Heart right ventricle (tissue), 16 donors: ENCODE measurements at regions not wholly inside any gene's neighbourhood (a gene's known extent, or its start where the extent isn't known, plus 50 kb on each side); places are given as distances from the start of the nearest gene placed in this dataset.

Experiments used
- ATAC-seq, 8 donors: fragments of 200-7000 bp; cut with Tn5 transposase; one replicate each; pipeline ENCODE4 v1.9.1; 2020; ENCODE audit warnings: mild to moderate bottlenecking in 8 of 8, moderate library complexity in 8 of 8, moderate number of reproducible peaks in 1 of 8
- DNase-seq, 2 donors: peaks; one replicate each; pipeline ENCODE4 v3.0.0-alpha.2; 2020
- H3K27ac ChIP-seq, 10 donors: fragments of 200-600 bp; sonication (generic) in 2 of 10; one replicate each; pipeline versions ENCODE4 v1.5.0 to v1.8.0; 2020 to 2022; ENCODE audit warnings: mild to moderate bottlenecking in 3 of 10
- H3K27me3 ChIP-seq, 7 donors: fragments of 200-600 bp; one replicate each; pipeline ENCODE4 v1.8.0; 2021 to 2022; ENCODE audit warnings: mild to moderate bottlenecking in 2 of 7
- H3K36me3 ChIP-seq, 9 donors: fragments of 200-600 bp; sonication (generic) in 1 of 9; one replicate each; pipeline versions ENCODE4 v1.5.0 to v1.8.0; 2020 to 2022; ENCODE audit warnings: mild to moderate bottlenecking in 2 of 9
- H3K4me1 ChIP-seq, 9 donors: fragments of 200-600 bp; sonication (generic) in 1 of 9; one replicate each; pipeline versions ENCODE4 v1.5.0 to v1.8.0; 2020 to 2022; ENCODE audit warnings: mild to moderate bottlenecking in 4 of 9
- H3K4me3 ChIP-seq, 10 donors: fragments of 200-600 bp; sonication (generic) in 2 of 10; one replicate each; pipeline versions ENCODE4 v1.5.0 to v1.8.0; 2020 to 2022; ENCODE audit warnings: mild to moderate bottlenecking in 7 of 10, moderate library complexity in 2 of 10
- H3K9me3 ChIP-seq, 11 donors: fragments of 200-600 bp in 10 of 11; sonication (generic) in 2 of 11; one replicate each; pipeline versions ENCODE4 v1.5.0 to v1.8.0; 2013 to 2022; ENCODE audit warnings: mild to moderate bottlenecking in 2 of 11, control low read depth in 1 of 11, moderate library complexity in 1 of 11
- WGBS, 2 donors: extraction: QIAGEN DNeasy Blood & Tissue Kit; methylation state at CpG; one replicate each; pipeline ENCODE4 v1.1.7; 2013; ENCODE audit warnings: inconsistent platforms in 1 of 2; 5-methylcytosine and 5-hydroxymethylcytosine counted together
- intact Hi-C, 10 donors: fragments of 100-400 bp; cut with DNase I; formaldehyde crosslinking; loops; one replicate each; pipeline versions ENCODE4 v1.11.1 to v1.14.2; 2022
- TF ChIP-seq, protein P1 (sequence below), 9 donors: fragments of 200-600 bp; sonication (generic) in 2 of 9; IDR thresholded peaks; one replicate each; pipeline versions ENCODE4 v1.5.0 to v1.8.0; 2021 to 2022; ENCODE audit warnings: antibody characterized with exemption in 9 of 9, mild to moderate bottlenecking in 5 of 9, moderate library complexity in 1 of 9
- donor health status: Arrhythmogenic right ventricular cardiomyopathy.
- donor health status: ischemic (EF 13 %, LVEDD 7.1; RV severe dilation, severe dysfunction).
- donor health status: healthy with polysubstance abuse.
- donor health status: DM: no; HTN: yes; CAD: no.
- donor health status: DM: no; HTN: no; CAD: no.
- donor health status: ischemic (EF 25% LVEDD 6.9; RV normal size, moderate dysfunction).
- donor health status: ischemic (EF 25% LVEDD 5.7; RV mildly dilated, moderate dysfunction).
- donor health status: healthy.
- donor health status: DM: yes; HTN: yes; CAD: no.
- donor health status: Ischemic cardiomyopathy.
- donor health status: ischemic (EF 35%, LVEDD 5.7; RV mildly dilated, moderate dysfunction).
- donor health status: nonischemic (EF 11% LVEDD 7.7; RV severe dilation, severe dysfunction).
- donor health status: DM: yes; HTN: yes; CAD: no.
- donor health status: PGD.
- donor health status: ischemic (EF 29% LVEDD 5.4; RV normal size, mild dysfunction).
- donor health status: nonischemic (EF 23%, LVEDD 6.1; RV moderate dilation, normal function).

DNA sequence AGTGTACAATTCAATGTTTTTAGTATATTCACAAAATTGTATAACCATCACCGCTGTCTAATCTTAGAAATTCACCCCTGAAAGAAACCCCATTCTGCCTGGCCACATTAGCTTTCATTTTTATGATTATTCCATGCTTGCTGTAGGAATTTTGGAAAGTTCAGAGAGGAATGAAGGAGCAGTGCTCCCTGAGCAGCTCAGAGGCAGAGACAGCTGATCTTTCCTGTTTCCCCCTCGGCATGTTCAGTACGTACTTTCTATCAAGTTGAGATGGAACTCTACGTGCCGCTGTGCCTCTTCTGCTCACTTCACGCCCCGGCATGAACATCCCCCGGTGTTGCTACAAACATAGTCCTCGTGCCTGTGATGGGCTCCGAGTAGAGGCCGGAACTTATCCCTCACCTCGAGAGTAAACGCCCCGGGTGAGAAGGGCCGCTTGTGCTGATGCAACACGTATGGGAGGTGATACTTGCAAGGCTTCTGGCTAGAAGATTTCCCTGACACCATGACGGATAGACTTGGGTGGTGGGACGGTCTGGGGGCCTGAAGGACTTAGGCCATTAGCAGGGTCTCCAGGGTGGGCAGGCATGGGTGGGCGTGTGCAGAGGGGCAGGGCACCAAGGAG lies 79.2 kb upstream of the CIBAR2 start:
- peaks cover 0 to 47% (median 17%) of the 10 kb centered on the region in 9 donors for H3K4me1 ChIP-seq
- no peaks in the 10 kb centered on the region for H3K27me3 ChIP-seq
- H3K27ac ChIP-seq = no peak overlapping the region
- TF ChIP-seq, protein P1, sequence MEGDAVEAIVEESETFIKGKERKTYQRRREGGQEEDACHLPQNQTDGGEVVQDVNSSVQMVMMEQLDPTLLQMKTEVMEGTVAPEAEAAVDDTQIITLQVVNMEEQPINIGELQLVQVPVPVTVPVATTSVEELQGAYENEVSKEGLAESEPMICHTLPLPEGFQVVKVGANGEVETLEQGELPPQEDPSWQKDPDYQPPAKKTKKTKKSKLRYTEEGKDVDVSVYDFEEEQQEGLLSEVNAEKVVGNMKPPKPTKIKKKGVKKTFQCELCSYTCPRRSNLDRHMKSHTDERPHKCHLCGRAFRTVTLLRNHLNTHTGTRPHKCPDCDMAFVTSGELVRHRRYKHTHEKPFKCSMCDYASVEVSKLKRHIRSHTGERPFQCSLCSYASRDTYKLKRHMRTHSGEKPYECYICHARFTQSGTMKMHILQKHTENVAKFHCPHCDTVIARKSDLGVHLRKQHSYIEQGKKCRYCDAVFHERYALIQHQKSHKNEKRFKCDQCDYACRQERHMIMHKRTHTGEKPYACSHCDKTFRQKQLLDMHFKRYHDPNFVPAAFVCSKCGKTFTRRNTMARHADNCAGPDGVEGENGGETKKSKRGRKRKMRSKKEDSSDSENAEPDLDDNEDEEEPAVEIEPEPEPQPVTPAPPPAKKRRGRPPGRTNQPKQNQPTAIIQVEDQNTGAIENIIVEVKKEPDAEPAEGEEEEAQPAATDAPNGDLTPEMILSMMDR (IDR thresholded peaks at IDR 0.05) = no peak
- H3K9me3 ChIP-seq = peaks cover 0 to 25% (median 14%) of the 10 kb centered on the region in 11 donors
- intact Hi-C loops = no loop called here
- no peak overlapping the region for H3K4me3 ChIP-seq
- H3K36me3 ChIP-seq = no peaks in the 10 kb centered on the region
- no peak for ATAC-seq
- WGBS, 2 donors = 91 to 94% methylated on average over 19 of the region's 19 CpGs
- DNase-seq = no peak

DNA sequence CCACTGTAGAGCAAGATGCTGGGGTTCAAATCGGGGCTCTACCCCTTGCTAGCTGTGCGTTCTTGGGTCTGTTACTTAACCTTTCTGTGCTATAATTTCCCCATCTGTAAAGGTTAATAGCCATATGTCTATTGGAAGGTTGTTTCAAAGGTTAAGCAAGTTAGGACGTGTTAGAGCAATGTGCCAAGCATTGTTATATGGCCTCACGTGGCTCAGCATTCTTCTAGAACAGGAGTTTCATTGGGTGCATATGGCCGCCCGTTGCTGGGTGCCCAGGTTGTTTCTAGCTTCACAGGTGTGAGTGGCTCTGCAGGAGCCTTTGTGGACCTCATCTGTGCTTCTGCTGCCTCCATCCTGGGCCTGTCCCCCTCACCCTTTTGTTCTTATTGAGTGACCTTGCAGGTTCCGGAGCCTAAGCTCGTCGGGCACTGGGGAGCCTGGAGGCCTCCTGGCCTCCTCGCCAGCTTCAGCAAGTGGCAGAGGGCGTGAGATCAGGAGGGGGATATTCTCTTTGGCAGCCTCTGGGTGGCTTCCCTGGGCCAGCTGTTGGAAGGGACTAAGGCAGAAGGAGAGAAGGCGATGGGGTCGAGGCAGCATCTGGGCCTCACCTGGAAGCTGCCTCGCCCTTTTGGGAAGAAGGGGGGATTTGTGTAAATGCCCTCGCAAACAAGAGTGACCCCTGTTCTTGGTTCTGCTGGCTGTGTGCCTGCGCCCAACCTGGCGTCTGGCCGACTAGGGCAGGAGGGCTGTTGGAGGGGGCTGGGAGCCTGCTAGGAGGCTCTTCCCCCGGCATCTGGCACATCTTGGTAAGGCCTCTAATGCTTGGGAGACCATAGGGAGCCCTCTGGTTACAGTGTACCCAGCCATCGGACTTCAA lies 80.2 kb upstream of the CIBAR2 start:
- Histone ChIP-seq H3K27ac (no peak overlapping the region), H3K9me3 (peaks cover 0 to 25% (median 14%) of the 10 kb centered on the region in 11 donors), H3K36me3 (no peaks in the 10 kb centered on the region), H3K27me3 (no peaks in the 10 kb centered on the region), H3K4me1 (peaks cover 0 to 47% (median 18%) of the 10 kb centered on the region in 9 donors), H3K4me3 (no peak overlapping the region)
- 77 to 83% methylated on average over 20 of the region's 20 CpGs for WGBS, 2 donors
- ATAC-seq = no peak
- no peak for DNase-seq
- intact Hi-C loops = no loop called here
- TF ChIP-seq, protein P1 (IDR thresholded peaks at IDR 0.05) = no peak

DNA sequence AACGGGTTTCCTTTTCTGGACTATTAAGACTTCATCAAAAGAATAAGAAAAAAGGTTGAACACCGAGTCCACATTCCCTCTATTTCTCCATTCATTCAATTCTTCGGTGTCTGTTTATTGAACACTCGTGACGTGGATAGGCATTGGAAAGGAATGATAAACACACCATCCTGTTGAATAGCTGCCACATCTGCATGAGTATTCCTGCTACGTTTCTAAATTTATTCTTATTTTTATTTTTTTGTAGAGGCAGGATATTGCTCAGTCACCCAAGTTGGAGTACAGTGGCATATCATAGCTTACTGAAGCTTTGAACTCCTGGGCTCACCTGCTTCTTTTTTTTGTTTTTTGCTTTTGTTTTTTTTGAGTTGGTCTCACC lies 80.8 kb upstream of the CIBAR2 start:
- intact Hi-C loops = no loop called here
- peaks cover 0 to 52% (median 20%) of the 10 kb centered on the region in 9 donors for H3K4me1 ChIP-seq
- no peak overlapping the region for H3K27ac ChIP-seq
- peaks cover 0 to 25% (median 14%) of the 10 kb centered on the region in 11 donors for H3K9me3 ChIP-seq
- DNase-seq (no peak), ATAC-seq (no peak)
- TF ChIP-seq, protein P1 (IDR thresholded peaks at IDR 0.05) = no peak
- H3K4me3 ChIP-seq = no peak overlapping the region
- 78 to 84% methylated on average over 6 of the region's 6 CpGs for WGBS, 2 donors
- no peaks in the 10 kb centered on the region for H3K27me3 ChIP-seq
- no peaks in the 10 kb centered on the region for H3K36me3 ChIP-seq

DNA sequence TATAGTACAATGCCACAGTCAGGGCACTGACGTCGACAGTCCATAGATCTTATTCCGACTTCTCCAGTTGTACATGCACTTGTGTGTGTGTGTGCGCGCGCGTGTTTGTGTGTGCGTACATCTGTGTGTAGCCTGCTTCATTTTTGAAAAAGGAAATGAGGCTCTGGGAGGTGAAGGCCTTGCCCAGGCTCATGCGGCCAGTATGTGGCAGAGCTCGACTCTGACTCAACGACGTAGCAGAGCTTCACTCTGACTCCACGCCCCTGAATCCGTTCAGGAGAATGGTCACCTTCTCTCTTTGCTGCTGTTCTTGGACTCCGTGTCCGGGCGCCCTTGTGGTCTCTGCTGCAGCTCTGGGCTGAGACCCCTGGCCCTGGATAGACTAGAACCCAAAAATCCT lies 81.6 kb upstream of the CIBAR2 start:
- DNase-seq (no peak), ATAC-seq (no peak)
- H3K27ac ChIP-seq = no peak overlapping the region
- no peaks in the 10 kb centered on the region for H3K36me3 ChIP-seq
- peaks cover 0 to 56% (median 20%) of the 10 kb centered on the region in 9 donors for H3K4me1 ChIP-seq
- H3K4me3 ChIP-seq = no peak overlapping the region
- WGBS, 2 donors = 95 to 97% methylated on average over 17 of the region's 17 CpGs
- TF ChIP-seq, protein P1 (IDR thresholded peaks at IDR 0.05) = no peak
- peaks cover 0 to 21% (median 14%) of the 10 kb centered on the region in 11 donors for H3K9me3 ChIP-seq
- H3K27me3 ChIP-seq = no peaks in the 10 kb centered on the region
- intact Hi-C loops = no loop called here
